AG04449 (cell line): ENCODE measurements at regions not wholly inside any gene's neighbourhood (a gene's known extent, or its start where the extent isn't known, plus 50 kb on each side); places are given as distances from the start of the nearest gene placed in this dataset.

Experiments used
- CTCF ChIA-PET: fragments of 350-600 bp; formaldehyde crosslinking; extraction: SDS; loops from one replicate; lab custom pipeline; 2021; ENCODE audit warnings: antibody characterized with exemption; lab: Yijun Ruan, JAX
- POLR2A ChIA-PET: fragments of 400-600, 350-600 bp; formaldehyde crosslinking; extraction: SDS; loops from one replicate; lab custom pipeline; 2020; ENCODE audit warnings: antibody characterized with exemption, inconsistent platforms; lab: Yijun Ruan, JAX
- DNase-seq: peaks from one replicate; pipeline ENCODE4 v3.0.0-alpha.2; 2010; ENCODE audit warnings: low read depth, low spot score
- H3K4me3 ChIP-seq: 2 replicates; pipeline ENCODE4 v1.5.1; 2011; ENCODE audit warnings: low read depth, mild to moderate bottlenecking, control low read depth, low read length
- CTCF ChIP-seq: IDR thresholded peaks from one replicate; pipeline ENCODE4 v1.5.1; 2011; ENCODE audit warnings: mild to moderate bottlenecking, moderate library complexity, low read length, control low read depth, inconsistent platforms; ENCODE audit not compliant: insufficient read depth; ENCODE audit errors: missing control alignments

- ChIA-PET POLR2A (no interaction called here), CTCF (no interaction called here)
- no peak for DNase-seq
- TF ChIP-seq CTCF: no peak
- no peak overlapping the region for H3K4me3 ChIP-seq
Measured at GRCh38 chr3:167188592-167188991, 191.5 kb downstream of the ZBBX start.

GRCh38 chr3:167187221-167187620 is 192.9 kb downstream of the ZBBX start:
- no peak for DNase-seq
- CTCF ChIA-PET: no interaction called here
- TF ChIP-seq CTCF: no peak
- no peak overlapping the region for H3K4me3 ChIP-seq
- POLR2A ChIA-PET: no interaction called here

- no peak for TF ChIP-seq CTCF
- ChIA-PET CTCF (no interaction called here), POLR2A (no interaction called here)
- H3K4me3 ChIP-seq: no peak overlapping the region
- no peak for DNase-seq
Measured at GRCh38 chr3:167184511-167184910, 195.6 kb downstream of the ZBBX start.

GRCh38 chr3:167172377-167172776 is 207.7 kb downstream of the ZBBX start:
- no peak overlapping the region for H3K4me3 ChIP-seq

GRCh38 chr3:167167491-167167890 is 212.6 kb downstream of the ZBBX start:
- no peak for TF ChIP-seq CTCF
- ChIA-PET POLR2A (no interaction called here), CTCF (no interaction called here)
- no peak for DNase-seq
- H3K4me3 ChIP-seq: no peak overlapping the region

More at GRCh38 chr3:167172377-167172776, 207.7 kb downstream of the ZBBX start:
- ChIA-PET POLR2A (no interaction called here), CTCF (no interaction called here)
- DNase-seq: no peak
- no peak for TF ChIP-seq CTCF

- TF ChIP-seq CTCF: no peak
- ChIA-PET POLR2A (no interaction called here), CTCF (no interaction called here)
Measured at GRCh38 chr3:167166594-167167253, 213.4 kb downstream of the ZBBX start.

More at GRCh38 chr3:167166594-167167253, 213.4 kb downstream of the ZBBX start:
- no peak for DNase-seq
- no peak overlapping the region for H3K4me3 ChIP-seq
